NCI-H2171 (cell line): ENCODE measurements at regions not wholly inside any gene's neighbourhood (a gene's known extent, or its start where the extent isn't known, plus 50 kb on each side); places are given as distances from the start of the nearest gene placed in this dataset.

Experiments
- DNase-seq: peaks from one replicate; lab custom pipeline; 2025; lab: John Stamatoyannopoulos, UW

DNA sequence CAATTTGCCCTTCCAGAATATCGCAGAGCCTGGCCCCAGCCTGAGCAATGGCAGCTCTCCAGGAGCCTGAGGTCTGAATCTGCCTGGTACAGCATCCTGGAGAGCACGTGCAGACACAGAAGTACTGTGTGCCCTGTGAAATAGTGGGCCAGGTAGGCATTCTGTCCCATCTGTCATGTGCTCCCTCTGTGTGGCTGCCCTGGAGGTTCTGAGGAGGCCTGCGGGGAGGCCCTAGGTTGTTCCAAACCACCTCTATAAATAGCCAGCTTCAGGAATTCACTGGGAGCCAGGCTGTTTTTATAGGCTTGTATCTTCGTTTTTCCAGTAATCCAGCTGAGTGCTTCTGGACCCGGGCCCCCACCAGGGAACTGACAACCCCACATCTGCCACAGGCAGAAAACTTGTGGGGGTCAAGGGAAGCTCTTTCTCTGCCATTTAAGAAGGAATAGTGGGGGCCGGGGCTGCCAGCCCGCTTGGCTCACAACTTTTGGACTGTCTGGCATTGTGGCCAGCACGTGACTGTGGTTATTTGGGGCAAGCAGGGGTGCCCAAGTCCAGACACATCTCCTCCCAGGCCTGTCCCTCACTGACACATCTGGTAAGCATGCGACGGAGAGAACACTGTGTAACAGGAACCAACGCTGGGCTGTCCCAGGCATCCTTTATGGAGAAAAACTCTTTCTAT is 356.3 kb upstream of the TNRC6C start:
- no peak for DNase-seq

DNA sequence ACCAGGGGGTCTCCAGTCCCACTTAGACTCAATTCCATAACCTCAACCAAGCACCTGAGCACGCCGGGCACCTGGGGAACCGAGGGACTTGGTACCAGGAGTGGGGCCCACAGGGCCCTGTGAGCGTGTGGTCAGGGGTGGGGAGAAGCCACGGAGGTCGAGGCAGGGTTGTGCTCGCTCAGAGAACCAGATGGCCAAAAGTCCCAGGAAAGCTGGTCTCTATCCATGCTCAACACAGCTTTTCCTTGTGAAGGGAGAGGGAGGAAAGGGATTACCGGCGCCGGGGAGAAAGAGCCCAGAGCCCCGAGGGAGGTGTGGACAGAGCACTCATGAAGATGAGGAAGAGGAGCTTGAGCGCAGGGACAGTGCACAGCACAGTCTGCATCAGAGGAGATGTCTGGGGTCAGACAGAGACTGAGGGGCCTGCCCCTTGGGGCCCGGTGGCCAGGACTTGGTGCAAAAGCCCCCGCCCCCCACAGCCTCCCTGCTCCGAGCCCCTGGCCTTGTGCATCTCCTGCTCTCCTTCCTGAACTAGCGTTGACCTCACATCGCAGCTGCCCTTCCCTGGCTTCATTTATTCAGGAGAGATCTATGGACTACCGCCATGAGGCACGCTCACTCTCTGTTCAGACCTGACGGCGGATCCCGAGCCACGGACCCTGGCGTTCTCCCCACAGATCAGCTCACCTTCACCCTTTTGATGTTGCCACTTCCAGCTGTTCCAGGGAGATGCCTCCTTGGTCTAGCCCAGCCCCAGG is 355.4 kb upstream of the TNRC6C start:
- DNase-seq, result no peak

DNA sequence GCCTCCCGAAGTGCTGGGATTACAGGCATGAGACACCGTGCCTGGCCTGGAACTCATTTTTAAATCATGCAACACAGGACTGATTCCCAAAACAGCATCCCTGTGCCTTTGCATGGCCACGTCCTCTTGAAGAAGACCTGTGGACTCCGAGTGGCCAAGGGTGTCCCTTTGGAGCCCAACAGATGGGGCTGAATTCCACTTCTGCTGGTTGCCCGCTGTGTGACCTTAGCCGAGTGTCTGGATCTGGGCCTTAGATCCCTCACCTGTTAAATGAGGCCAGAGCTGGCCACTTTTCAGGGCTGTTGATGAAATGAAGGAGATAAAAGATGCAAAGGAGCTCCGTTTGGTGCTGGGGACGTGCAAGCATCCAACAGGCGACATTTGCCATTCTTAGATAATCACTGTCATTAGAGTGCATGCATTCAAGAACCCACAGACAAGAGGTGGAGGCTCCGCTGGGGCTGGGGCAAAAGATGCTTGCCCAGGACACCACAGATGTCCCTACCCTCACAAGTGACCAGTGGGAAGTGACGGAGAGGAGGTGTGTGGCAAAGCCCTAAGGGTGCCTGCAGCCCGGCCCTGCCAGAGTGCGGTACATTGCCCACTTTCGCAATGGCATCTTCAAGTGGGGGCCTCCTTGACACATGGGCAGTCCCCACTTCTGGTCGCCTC is 354.1 kb upstream of the TNRC6C start:
- DNase-seq, result no peak

DNA sequence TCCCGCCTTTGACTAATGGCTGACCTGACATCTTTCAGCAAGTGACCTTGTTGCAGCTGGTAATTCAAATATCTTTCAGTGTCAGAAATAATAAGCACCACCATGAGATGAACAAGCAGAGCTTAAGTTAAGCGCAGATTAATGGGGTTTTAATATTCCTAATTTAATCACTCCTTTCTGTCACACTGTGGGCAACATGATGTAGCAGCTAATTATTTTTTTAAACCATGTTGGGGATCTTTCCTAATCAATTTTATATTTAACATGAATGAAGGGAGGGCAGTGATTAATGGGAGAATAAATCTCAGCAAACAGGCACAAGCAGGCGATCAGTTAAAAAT is 353.6 kb upstream of the TNRC6C start:
- no peak for DNase-seq

DNA sequence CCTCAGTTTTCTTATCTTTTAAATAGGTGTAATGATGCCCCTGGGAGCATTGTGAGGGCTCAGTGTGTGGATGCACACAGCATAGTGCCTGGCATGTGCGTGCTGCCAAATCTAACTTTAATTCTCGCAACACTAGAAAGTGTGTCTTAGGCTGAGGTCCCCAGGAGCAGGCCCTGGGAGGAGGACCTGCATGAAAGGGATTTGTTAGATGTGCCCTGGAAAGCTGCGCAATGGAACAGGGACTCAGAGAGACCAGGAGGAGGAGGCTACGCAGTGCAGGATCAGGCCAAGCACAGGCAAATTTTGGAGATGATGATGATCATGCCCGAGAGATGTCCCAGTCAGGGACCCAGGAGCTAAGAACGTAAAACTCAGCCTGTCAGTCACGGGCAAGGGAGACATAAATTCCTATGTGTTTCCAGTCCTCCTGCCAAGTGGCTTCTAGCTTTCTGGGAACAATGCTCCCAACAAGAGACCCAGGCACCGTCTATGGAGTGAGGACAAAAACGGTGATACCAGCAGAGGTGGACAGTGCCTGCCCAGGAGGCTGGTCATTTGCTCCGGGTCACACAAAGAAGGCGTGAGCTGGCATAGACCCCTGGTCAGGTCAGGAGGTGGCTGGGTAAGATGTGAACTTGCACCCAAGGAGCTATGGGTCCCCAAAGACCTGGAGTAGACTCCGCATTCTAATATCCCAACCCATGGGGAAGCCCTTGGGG is 352.2 kb upstream of the TNRC6C start:
- DNase-seq, result no peak

DNA sequence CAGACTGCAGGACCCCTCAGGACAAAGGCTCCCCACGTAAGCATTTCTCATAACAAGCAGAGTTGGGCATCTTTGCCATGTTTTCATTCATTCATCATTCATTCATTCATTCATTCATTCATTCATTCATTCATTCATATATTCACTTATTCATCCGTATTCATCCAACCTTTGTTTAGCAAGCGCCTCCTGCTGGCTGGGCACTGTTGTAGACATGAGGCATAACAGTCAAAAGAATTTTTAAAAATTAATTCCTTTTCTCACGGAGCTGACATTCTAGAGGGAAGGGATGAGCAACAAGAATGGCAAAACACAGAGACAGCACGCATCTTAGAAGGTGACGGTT is 351.7 kb upstream of the TNRC6C start:
- no peak for DNase-seq

DNA sequence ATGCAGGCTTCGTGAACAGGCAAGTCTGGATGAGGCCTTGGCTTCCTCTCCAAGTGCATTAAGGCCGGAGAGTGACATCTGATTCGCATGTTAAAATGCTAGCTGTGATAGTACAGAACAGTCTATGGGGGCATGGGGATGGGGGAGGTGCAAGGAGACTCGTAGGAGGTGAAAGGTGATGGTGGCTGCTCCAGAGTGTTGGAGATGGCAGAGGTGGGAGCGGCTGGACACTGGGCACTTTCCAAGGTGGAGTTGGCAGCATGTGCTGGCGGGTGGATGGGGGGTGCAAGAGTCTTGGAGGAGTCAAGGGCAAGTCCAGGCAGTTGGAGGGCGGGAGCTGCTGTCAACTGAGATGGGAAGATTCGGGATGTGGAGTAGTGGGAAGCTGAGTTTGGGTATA is 350.9 kb upstream of the TNRC6C start:
- DNase-seq, result no peak

DNA sequence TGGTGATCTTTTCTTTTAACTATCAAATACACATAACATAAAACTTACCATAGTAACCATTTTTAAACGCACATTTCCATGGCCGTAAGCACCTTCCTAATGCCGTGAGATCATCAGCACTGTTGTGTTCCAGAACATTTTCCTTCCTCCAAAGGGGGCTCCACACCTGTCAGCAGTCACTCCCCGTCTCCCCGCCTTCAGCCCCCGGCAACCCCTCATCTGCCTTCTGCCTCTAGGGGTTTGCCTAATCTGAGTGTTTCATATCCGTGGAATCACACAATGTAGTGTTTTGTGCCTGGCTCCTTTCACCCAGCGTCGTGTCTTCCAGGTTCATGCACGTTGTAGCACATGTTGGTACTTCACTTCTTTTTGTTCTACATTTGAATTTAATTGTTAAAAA is 350.1 kb upstream of the TNRC6C start:
- no peak for DNase-seq

DNA sequence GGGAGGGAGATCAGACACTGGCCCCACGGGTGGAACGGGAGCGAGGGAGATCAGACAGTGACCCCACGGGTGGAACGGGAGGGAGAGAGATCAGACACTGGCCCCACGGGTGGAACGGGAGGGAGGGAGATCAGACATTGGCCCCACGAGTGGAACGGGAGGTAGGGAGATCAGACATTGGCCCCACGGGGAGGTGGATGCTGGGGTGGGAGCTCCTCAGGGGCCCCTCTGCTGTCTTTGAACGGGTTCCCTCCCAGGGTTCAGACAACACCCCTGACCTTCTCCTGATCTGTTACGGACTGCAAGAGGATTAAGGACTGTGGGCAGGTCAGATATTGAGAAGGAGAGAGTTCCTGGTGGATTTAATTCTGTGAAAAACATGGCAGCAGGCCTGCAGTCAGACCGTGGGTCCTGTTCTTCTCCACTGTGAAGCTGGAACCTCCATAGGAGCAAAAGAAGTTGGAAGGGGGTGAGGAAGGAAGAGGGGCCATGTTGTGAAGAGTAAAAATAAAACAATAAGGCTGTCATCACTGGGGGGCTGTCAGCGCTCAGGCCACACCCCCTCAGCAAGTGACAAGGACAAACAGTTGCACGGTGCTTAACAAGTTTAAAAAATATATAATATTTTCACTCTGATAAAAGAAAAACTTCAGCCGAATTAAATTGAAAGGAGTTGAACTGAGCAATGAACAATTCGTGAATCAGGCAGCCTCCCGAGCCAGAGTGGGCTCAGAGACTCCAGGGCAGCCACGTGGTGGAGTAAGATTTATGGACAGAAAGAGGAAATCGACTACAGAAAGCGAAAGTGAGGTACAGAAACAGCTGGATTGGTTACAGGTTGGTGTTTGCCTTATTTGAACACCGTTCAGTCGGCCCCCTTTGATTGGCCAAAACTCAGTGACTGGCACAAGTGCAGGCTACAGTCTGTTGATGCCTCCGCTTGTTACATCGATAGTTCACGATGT is 348.7 kb upstream of the TNRC6C start:
- DNase-seq, result no peak

DNA sequence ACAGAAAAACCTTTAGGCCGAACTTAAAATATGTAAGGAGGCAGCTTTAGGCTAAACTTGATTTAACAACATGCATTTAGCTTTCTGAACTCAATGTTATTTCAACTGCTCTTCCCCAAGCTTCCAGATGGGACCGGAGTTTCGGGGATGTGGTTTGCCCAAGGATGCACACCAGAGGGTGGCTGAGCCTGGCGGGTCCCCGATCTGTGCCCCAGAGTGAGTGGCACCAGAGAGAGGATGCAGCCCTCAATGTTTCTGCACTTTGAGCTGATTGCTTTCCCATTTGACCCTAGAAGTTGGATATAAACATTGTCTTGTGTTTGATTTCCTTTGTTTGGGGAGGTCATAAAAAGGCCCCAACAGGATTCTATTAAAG is 348.0 kb upstream of the TNRC6C start:
- no peak for DNase-seq

DNA sequence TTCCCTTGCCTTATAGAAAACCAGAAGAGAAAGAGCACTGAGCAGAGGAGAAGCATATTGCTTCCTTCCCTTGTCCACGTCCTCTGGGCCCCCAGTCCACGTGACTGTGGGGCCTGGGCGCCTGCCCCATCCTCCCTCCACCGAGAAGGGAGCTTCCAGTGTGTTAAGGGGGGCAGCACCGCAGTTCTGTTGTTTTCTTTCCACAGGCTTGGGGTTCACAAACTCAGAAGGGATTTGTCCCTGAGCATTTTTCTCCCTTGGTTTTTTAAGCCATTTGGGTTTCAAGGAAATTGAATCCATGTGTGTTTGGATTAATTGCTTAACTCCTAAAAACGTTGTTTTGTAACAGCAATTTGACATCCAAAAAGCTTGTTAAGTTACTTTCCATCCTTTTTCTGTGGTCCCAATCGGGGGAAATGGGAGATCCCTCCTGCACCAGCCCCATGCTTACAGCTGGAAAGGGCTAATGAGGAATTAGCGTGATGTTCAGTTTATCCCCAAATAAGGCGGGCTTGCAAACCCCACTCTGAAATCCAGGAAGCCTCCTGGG is 347.5 kb upstream of the TNRC6C start:
- DNase-seq, result no peak

DNA sequence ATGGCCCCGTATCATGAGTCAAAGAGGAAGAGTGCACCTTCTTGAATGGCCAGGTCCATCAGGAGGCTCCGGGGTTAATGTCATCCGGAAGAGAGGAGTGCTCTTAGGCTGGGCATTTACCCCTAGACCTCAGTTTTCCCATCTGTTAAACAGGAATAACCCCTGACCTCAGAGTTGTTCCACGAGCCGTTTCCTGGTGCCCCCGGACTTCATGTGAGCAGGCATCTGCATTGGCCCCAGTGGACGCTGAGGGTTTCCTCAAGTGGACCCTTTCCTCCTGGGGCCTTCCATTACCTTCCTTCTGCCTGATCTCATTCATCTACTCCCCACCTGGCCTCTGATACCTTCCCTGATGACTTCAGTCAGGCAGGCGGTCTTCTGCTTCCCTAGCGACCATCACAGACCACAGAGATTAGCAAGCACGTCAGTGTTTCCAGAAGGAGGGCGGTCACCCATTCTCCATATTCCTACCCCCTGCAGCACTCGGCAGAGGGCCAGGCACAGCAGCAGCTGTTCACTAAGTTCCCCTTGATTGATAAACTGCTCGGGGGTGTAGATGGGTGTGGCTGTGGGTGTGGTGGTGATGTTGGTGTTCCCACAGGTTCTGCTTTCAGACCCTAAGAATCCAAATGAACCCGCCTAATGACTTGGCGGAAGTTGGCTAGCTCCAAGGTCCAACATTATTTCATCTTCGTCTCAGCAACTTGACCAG is 346.6 kb upstream of the TNRC6C start:
- no peak for DNase-seq

DNA sequence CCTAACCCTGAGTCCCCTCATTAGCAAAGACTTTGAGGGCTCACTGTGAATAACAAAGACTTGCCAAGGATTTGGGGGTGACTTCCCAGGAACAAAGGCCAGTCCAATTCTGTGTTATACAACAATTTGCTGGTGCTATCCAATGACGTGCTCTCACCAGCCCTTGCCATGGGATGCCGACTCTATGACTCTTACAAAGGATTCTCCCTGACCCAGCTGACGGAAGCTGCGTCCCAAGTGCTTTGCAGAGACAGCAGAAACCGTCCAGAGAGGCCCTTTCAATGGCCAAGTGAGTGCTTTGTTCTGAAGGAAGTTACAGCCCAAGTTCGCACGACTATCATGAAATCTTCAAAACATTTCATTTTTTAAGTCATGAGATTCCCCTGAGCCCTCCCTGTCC is 345.3 kb upstream of the TNRC6C start:
- DNase-seq, result no peak

DNA sequence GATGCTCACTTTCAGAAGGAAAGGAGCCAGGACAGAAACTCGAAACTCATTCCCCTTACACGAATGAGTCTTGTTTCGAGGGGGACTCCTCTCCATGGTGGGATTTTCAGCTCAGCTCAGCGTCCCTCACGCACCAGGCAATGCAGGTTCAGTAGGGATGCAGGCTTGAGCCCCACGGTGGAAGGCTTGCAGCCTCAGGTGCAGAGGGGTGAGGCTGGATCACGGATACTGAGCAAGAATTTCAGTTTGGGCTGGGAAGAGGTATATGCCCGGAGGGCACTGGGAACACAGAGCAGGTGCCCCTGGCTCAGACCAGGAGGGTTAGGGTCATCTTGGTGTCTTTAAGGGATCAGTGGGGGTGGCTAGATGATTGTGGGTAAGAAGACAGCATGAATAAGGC is 344.9 kb upstream of the TNRC6C start:
- no peak for DNase-seq

DNA sequence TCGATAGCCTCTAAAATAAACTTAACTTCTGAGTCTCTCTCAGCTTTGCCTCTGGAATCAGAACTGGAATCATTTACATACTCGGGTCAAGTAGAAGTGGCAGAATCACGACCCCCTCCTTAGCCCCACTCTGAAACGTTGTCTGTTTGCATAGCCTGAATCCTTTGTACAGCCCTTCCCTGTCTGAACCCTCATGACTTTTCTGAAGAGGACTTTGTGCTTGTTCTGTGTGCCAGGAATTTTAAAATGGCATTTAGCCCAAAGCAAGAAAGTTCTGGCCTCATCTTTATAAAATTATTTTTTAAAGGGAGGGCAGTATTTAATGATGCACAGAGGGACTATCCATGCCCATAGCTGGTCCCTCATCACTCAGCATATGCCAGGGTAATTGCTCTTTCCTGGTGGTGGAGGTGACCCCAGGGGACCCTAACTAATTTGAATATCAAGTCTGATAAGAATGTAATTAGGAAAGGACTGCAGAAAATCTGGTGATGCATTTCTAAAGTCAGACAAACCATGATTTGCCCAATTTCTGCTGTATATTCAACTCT is 342.7 kb upstream of the TNRC6C start:
- no peak for DNase-seq

DNA sequence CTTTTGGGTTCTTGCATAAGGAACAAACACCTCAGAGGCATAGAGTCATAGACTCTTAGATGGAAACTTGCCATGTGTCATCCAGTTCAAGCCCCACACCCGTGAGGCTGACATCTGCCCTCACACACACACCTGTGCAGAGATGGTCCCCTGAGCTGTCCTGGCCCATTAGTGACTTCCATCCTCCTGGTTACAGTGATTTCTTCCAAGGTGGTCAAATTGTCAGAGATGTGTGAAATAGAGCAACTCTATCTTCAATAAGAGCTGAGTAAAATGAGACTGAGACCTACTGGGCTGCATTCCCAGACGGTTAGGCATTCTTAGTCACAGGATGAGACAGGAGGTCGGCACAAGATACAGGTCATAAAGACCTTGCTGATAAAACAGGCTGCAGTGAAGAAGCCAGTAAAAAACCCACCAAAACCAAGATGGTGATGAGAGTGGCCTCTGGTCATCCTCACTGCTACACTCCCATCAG is 342.2 kb upstream of the TNRC6C start:
- peak; percentile 16 for DNase-seq

DNA sequence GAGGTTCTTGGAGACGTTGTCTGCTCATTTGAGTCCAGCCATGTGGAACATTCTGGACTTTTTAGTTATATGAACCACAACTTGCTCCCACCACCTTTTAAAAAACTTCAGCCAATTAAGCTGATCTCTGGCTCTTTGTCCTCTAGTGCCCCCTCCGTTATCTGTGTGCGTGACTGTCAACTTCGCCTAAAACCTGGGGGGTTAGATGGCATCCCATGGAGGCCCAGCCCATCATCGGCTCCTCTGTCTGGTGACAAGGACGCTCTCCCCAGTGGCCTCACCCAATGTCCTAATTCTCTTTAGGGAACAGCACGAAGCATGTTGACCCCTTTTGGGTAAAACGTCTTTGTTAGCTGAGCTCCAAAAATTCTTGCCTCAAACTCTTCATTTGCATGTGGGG is 341.0 kb upstream of the TNRC6C start:
- DNase-seq, result no peak

DNA sequence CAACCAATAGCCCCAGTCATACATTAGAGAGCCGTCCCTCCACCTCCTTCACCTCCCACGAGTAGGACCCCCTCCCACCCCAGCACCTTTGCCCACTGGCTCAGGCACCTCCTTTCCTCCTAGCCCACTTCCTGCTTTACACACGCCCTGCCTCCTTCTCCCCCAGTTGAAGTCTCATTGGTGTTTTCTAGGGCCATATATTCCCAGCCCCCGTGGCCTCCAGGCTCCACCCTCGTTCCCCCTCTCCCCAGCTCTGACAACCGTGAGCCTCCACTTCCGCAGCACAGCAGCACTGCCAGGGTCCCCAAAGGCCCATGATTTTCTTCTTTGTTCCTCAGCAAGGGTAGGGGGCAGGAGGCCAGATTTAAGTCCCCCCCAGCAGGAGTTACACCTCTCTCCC is 340.3 kb upstream of the TNRC6C start:
- DNase-seq, result no peak

DNA sequence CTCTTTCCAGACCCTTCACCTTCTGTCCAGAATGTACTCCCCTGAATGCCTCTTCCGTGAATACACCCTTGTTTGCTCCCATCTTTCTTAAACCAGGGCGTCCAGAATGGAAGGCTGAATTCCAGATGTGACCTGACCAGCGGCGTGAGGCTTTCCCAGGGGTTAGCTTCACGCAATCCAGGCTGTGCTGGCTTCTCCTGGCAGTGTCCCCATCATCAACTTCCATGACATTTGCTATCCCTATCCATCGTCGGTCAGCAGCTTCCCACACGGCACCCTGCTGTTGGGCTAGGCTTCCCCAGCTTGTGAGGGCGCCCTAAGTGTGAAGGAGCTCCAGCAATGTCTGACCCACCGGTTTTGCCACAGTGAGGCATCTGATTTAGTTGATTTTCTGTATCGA is 339.8 kb upstream of the TNRC6C start:
- DNase-seq, result no peak

DNA sequence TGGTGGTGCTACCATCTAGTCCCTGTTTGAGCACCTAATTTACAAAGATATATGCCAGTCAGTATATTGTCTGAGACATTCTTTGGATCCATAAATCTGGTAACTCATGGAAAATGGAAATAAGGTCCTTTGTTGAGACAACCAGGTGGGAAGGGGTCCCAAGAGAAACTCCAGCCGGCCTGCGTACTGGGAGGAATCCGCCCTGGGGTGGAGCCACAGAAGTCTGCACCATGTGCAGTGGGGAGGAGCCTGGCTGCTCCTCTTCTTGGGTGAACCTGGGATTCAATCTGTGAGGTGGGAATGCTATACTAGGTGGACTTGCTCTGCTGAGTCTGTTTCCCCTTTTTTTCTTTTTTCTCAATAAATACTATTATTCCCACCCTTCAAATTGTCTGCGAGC is 339.2 kb upstream of the TNRC6C start:
- no peak for DNase-seq
